Calu3 (cell line): ENCODE measurements at regions not wholly inside any gene's neighbourhood (a gene's known extent, or its start where the extent isn't known, plus 50 kb on each side); places are given as distances from the start of the nearest gene placed in this dataset.

Experiments
- BruUV-seq: library from RNA; stranded (reverse); fragments of 400-500 nt; replicated peaks from 2 replicates; lab custom pipeline; 2021; lab: Mats Ljungman, UMichigan
- CTCF ChIA-PET: fragments of 300-600 bp; sonication (Branson Sonifier 250); formaldehyde crosslinking; loops from one replicate; lab custom pipeline; 2022; ENCODE audit warnings: antibody characterized with exemption; lab: Charles Lee
- DNase-seq: peaks from one replicate; pipeline ENCODE4 v3.0.0; 2022
- H3K27ac Mint-ChIP-seq: one replicate; pipeline ENCODE4 v1.8.0; 2022; ENCODE audit warnings: mixed read lengths; ENCODE audit not compliant: unreplicated experiment
- H3K27me3 Mint-ChIP-seq: one replicate; pipeline ENCODE4 v1.8.0; 2022; ENCODE audit warnings: mixed read lengths; ENCODE audit not compliant: unreplicated experiment
- H3K36me3 Mint-ChIP-seq: one replicate; pipeline ENCODE4 v1.8.0; 2022; ENCODE audit warnings: mild to moderate bottlenecking, moderate library complexity, mixed read lengths; ENCODE audit not compliant: insufficient read depth, unreplicated experiment
- H3K4me1 Mint-ChIP-seq: one replicate; pipeline ENCODE4 v1.8.0; 2022; ENCODE audit warnings: mild to moderate bottlenecking, low read depth, mixed read lengths; ENCODE audit not compliant: unreplicated experiment
- H3K4me3 Mint-ChIP-seq: one replicate; pipeline ENCODE4 v1.8.0; 2022; ENCODE audit warnings: mild to moderate bottlenecking, low read depth, moderate library complexity, mixed read lengths; ENCODE audit not compliant: unreplicated experiment
- H3K9me3 Mint-ChIP-seq: one replicate; pipeline ENCODE4 v1.8.0; 2022; ENCODE audit warnings: low read depth, mixed read lengths; ENCODE audit not compliant: unreplicated experiment
- intact Hi-C: fragments of 100-400 bp; cut with micrococcal nuclease; formaldehyde crosslinking; loops from one replicate; pipeline ENCODE4 v1.10.0; 2022; ENCODE audit not compliant: unreplicated experiment
- TF ChIP-seq, protein P1 (sequence below): fragments of 200-600 bp; IDR thresholded peaks from one replicate; pipeline ENCODE4 v1.8.0; 2022; ENCODE audit warnings: antibody characterized with exemption; ENCODE audit not compliant: unreplicated experiment

DNA sequence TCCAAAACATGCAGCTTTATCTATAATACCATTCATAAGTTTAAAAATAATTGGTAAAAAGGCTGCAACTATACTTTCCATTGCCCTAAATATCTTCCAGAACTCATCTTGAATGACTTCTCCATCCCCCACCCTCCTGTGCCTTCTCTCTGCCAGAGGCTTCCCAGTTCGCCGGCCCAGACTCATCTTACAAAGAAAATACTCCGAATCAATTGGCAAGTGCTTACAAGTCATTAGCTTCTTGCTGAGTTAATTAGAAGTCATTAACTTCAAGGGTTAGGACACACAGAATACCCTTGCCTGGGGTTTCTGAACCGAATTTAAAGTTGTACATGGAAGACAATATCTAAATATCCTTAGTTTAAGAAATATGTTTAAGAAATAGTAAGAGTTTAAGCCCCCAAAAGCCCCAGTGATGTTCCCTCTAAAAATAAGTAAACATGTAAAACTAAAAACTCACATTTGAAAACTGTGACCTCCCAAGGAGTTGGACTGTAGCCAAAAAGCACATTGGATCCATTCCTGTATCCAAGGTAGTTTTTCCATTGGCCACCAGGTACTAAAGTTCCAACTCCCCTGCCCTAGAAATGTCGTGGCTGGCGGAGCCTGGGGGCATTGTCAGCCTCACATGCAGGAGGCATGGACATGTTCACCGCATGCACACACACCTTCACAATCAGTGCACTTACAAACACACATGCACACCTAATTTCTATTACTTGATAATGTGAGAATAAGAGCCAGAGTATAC is 535.2 kb upstream of the FAT1 start:
- CTCF ChIA-PET = no interaction called here
- Mint-ChIP-seq H3K36me3 (no peaks in the 10 kb centered on the region), H3K4me1 (no peaks in the 10 kb centered on the region), H3K27me3 (no peaks in the 10 kb centered on the region), H3K4me3 (no peak overlapping the region), H3K9me3 (no peaks in the 10 kb centered on the region), H3K27ac (no peak overlapping the region)
- BruUV-seq = no TSS peak
- intact Hi-C loops = no loop called here
- DNase-seq = no peak
- TF ChIP-seq, protein P1, sequence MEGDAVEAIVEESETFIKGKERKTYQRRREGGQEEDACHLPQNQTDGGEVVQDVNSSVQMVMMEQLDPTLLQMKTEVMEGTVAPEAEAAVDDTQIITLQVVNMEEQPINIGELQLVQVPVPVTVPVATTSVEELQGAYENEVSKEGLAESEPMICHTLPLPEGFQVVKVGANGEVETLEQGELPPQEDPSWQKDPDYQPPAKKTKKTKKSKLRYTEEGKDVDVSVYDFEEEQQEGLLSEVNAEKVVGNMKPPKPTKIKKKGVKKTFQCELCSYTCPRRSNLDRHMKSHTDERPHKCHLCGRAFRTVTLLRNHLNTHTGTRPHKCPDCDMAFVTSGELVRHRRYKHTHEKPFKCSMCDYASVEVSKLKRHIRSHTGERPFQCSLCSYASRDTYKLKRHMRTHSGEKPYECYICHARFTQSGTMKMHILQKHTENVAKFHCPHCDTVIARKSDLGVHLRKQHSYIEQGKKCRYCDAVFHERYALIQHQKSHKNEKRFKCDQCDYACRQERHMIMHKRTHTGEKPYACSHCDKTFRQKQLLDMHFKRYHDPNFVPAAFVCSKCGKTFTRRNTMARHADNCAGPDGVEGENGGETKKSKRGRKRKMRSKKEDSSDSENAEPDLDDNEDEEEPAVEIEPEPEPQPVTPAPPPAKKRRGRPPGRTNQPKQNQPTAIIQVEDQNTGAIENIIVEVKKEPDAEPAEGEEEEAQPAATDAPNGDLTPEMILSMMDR = no peak

DNA sequence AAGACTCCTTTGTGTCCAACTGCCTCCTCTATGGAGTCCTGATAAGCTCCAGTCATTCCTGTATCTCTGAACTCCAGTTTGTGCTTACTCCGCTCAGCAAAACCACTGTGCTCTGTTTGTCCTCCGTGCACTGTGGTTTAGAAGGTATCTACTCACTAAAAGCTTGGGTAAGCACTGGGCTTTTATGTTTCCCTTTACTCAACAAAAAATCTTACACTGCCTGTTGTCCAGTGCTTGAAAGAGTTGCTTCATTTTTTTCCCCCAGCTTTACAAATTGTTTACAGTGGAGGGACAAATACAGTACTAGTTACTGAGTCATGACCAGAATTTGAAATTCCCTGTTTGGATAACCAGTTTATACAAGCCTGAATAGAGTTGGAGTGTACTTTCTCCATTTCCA is 545.3 kb upstream of the FAT1 start:
- Mint-ChIP-seq H3K4me3 (no peak overlapping the region), H3K36me3 (no peaks in the 10 kb centered on the region), H3K27ac (no peak overlapping the region), H3K27me3 (no peaks in the 10 kb centered on the region), H3K4me1 (no peaks in the 10 kb centered on the region), H3K9me3 (peaks cover 2% of the 10 kb centered on the region)
- no peak for DNase-seq
- intact Hi-C loops = no loop called here
- TF ChIP-seq, protein P1 = no peak
- BruUV-seq = no TSS peak
- CTCF ChIA-PET = no interaction called here

GRCh38 chr4:187270154-187270553 is 546.5 kb upstream of the FAT1 start:
- Mint-ChIP-seq H3K36me3 (no peaks in the 10 kb centered on the region), H3K9me3 (peaks cover 2% of the 10 kb centered on the region), H3K27me3 (no peaks in the 10 kb centered on the region), H3K27ac (no peak overlapping the region), H3K4me1 (no peaks in the 10 kb centered on the region), H3K4me3 (no peak overlapping the region)
- DNase-seq = no peak
- BruUV-seq = no TSS peak
- CTCF ChIA-PET = no interaction called here
- intact Hi-C loops = no loop called here
- TF ChIP-seq, protein P1 = no peak

GRCh38 chr4:187271848-187272247 is 548.2 kb upstream of the FAT1 start:
- no peaks in the 10 kb centered on the region for H3K36me3 Mint-ChIP-seq
- H3K9me3 Mint-ChIP-seq = no peaks in the 10 kb centered on the region
- H3K27me3 Mint-ChIP-seq = no peaks in the 10 kb centered on the region
- no peaks in the 10 kb centered on the region for H3K4me1 Mint-ChIP-seq
- no peak for DNase-seq
- H3K4me3 Mint-ChIP-seq = no peak overlapping the region
- CTCF ChIA-PET = no interaction called here
- no peak overlapping the region for H3K27ac Mint-ChIP-seq
- TF ChIP-seq, protein P1 = no peak
- intact Hi-C loops = no loop called here
- BruUV-seq = no TSS peak
